ENCODE measurements at regions not wholly inside any gene's neighbourhood (a gene's known extent, or its start where the extent isn't known, plus 50 kb on each side); places are given as distances from the start of the nearest gene placed in this dataset.

DNA sequence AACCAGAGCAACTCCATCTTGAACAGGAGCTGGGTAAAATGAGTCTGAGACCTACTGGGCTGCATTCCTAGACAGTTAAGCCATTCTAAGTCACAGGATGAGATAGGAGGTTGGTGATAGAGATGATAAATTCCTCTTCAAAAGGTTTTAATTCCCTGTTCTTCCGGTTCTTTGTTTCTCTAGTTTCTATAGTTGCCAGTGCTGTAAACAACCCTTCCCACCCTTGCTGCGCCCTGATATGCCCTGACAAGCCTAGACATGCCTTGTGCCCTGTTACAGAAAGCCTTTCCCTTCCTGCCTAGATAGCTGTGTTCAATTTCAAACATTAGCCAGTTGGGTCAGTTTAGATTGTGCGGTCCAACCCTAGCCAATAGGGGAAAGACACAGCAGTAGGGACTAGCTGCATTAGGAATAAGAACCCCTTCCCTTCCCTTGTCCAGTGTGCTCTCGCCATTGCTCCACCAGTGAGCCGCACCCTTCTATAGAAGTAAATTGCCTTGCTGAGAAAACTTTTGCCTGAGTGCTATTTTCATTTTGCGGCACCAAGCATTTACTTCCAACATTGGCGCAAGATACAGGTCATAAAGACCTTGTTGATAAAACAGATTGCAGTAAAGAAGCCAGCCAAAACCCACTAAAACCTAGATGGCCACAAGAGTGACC is 52.5 kb upstream of the CCN2 start:
- intact Hi-C loops (cut with micrococcal nuclease): no loop called here

Data from T-helper 2 cell treated with Interferon-gamma antibody and Interleukin-4, amounts not matched to agents 100 ng/mL and 5 ng/mL, for 36 hours (primary cell).